Stomach (tissue), 4 donors: ENCODE measurements at regions not wholly inside any gene's neighbourhood (a gene's known extent, or its start where the extent isn't known, plus 50 kb on each side); places are given as distances from the start of the nearest gene placed in this dataset.

ENCODE experiments used
- POLR2A ChIP-seq, 4 donors: fragments of 450-650 bp; IDR thresholded peaks; one replicate each; pipeline ENCODE4 v1.6.1; 2016; ENCODE audit warnings: antibody characterized with exemption in 4 of 4, control low read depth in 2 of 4, mild to moderate bottlenecking in 1 of 4, moderate library complexity in 1 of 4
- TF ChIP-seq, protein P1 (sequence below), 7 experiments: fragments of 450-650 bp in 4 of 7; fragments of 200-600 bp in 3 of 7; sonication (generic) in 3 of 7; IDR thresholded peaks; one replicate each; pipeline ENCODE4 v1.5.1; 2016 to 2019; ENCODE audit warnings: antibody characterized with exemption in 7 of 7, control low read depth in 2 of 7, mild to moderate bottlenecking in 1 of 7

DNA sequence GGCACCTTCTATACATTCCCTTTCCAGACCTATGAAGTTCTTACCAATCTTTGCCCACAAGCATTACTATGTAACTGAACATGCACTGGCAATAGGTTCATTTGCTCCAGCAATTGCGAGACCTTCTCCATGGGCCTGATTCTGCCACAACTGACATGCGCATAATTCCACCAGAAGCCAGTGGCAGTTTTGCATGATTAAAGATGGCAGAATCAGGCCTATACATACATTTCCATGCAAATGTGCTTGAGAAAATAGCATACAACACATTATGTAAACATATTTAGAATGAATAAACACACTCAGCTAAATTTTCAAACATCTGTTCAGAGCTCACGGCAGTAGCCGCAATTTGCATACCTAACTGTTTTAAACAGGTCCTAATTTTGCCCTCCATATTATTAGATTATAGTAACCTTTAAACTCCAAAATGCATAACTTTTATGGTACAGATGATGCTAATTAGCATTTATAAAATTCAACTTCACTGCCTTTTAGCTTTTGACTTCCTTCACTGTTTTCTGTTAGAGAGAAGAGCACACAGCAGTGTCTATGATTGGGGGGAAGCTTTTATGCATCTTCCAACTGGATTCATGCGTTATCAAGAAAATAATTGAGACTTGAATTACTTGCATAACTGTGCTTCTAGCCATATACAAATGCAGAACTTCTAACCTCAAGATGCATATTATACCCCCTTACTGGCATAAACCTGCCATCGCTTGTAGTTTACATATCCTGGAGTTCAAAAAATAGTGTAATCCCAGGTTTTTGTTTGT is 155.3 kb upstream of the CDH19 start:
- TF ChIP-seq, protein P1, sequence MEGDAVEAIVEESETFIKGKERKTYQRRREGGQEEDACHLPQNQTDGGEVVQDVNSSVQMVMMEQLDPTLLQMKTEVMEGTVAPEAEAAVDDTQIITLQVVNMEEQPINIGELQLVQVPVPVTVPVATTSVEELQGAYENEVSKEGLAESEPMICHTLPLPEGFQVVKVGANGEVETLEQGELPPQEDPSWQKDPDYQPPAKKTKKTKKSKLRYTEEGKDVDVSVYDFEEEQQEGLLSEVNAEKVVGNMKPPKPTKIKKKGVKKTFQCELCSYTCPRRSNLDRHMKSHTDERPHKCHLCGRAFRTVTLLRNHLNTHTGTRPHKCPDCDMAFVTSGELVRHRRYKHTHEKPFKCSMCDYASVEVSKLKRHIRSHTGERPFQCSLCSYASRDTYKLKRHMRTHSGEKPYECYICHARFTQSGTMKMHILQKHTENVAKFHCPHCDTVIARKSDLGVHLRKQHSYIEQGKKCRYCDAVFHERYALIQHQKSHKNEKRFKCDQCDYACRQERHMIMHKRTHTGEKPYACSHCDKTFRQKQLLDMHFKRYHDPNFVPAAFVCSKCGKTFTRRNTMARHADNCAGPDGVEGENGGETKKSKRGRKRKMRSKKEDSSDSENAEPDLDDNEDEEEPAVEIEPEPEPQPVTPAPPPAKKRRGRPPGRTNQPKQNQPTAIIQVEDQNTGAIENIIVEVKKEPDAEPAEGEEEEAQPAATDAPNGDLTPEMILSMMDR (IDR thresholded peaks at IDR 0.05) = no peak
- no peak for TF ChIP-seq POLR2A (IDR thresholded peaks at IDR 0.05)
